Spleen (tissue), 11 donors: ENCODE measurements at regions not wholly inside any gene's neighbourhood (a gene's known extent, or its start where the extent isn't known, plus 50 kb on each side); places are given as distances from the start of the nearest gene placed in this dataset.

Experiments
- DNase-seq: peaks from one replicate; pipeline ENCODE4 v3.0.0-alpha.2; 2020
- H3K27ac ChIP-seq, 8 donors: fragments of 200-600 bp; sonication (generic) in 7 of 8; 1 replicate in 4 of 8; 2 replicates in 4 of 8; pipeline versions ENCODE4 v1.5.0 to v1.8.0; 2016 to 2021; ENCODE audit warnings: inconsistent platforms in 4 of 8, mild to moderate bottlenecking in 4 of 8, moderate library complexity in 1 of 8
- H3K27me3 ChIP-seq, 7 donors: fragments of 200-600 bp; sonication (generic) in 6 of 7; replicated peaks in 1 of 7; 1 replicate in 4 of 7; 2 replicates in 3 of 7; pipeline versions ENCODE4 v1.5.0 to v1.8.0; 2016 to 2021; ENCODE audit warnings: inconsistent platforms in 3 of 7, mild to moderate bottlenecking in 1 of 7
- H3K36me3 ChIP-seq, 6 donors: fragments of 200-600 bp; sonication (generic) in 5 of 6; 1 replicate in 4 of 6; 2 replicates in 2 of 6; pipeline versions ENCODE4 v1.5.0 to v1.8.0; 2016 to 2021; ENCODE audit warnings: inconsistent platforms in 2 of 6
- H3K4me1 ChIP-seq, 6 donors: fragments of 200-600 bp; sonication (generic) in 5 of 6; 1 replicate in 3 of 6; 2 replicates in 3 of 6; pipeline versions ENCODE4 v1.5.0 to v1.8.0; 2016 to 2021; ENCODE audit warnings: inconsistent platforms in 3 of 6
- H3K4me3 ChIP-seq, 8 donors: fragments of 200-600 bp; sonication (generic) in 7 of 8; 1 replicate in 4 of 8; 2 replicates in 4 of 8; pipeline versions ENCODE4 v1.5.0 to v1.8.0; 2016 to 2021; ENCODE audit warnings: inconsistent platforms in 4 of 8, mild to moderate bottlenecking in 4 of 8, moderate library complexity in 2 of 8
- H3K9me3 ChIP-seq, 8 donors: fragments of 200-600 bp; sonication (generic) in 7 of 8; 1 replicate in 4 of 8; 2 replicates in 4 of 8; pipeline versions ENCODE4 v1.5.0 to v1.8.0; 2016 to 2021; ENCODE audit warnings: inconsistent platforms in 4 of 8
- CTCF ChIP-seq, 11 experiments: fragments of 200-600 bp in 7 of 11; fragments of 450-650 bp in 4 of 11; sonication (generic) in 4 of 11; IDR thresholded peaks in 8 of 11; conservative IDR thresholded peaks in 3 of 11; 1 replicate in 7 of 11; 2 replicates in 4 of 11; pipeline versions ENCODE4 v1.4.0 to v1.8.0; 2016 to 2021; ENCODE audit warnings: antibody characterized with exemption in 11 of 11, inconsistent platforms in 4 of 11, mild to moderate bottlenecking in 1 of 11
- POLR2A ChIP-seq, 3 donors: fragments of 450-650 bp; IDR thresholded peaks; one replicate each; pipeline ENCODE4 v1.5.1; 2017; ENCODE audit warnings: antibody characterized with exemption in 3 of 3, mild to moderate bottlenecking in 1 of 3
- POLR2AphosphoS5 ChIP-seq, 3 donors: sonication (generic); formaldehyde crosslinking; IDR thresholded peaks; one replicate each; pipeline ENCODE4 v1.5.1; 2017; ENCODE audit warnings: antibody characterized with exemption in 3 of 3
- WGBS, 5 donors: extraction: QIAGEN DNeasy Blood & Tissue Kit in 3 of 5; methylation state at CpG; one replicate each; pipeline versions ENCODE4 v1.1.5 to v1.1.7; 2013 to 2018; 5-methylcytosine and 5-hydroxymethylcytosine counted together
- intact Hi-C: fragments of 100-400 bp; cut with DNase I; formaldehyde crosslinking; loops from one replicate; pipeline ENCODE4 v1.15.0; 2023; ENCODE audit warnings: low total_unique reads
- donor health status: healthy with polysubstance abuse.
- donor health status: DM: no; HTN: no; CAD: no; lungs with moderate emphysema.
- donor health status: DM: no; HTN: no; CAD: no.
- donor health status: Bipolar disorder and iron deficiency.
- donor health status: healthy.
- donor health status: DM: no; HTN: no; CAD: no.
- donor health status: DM: yes; HTN: yes; CAD: no.

DNA sequence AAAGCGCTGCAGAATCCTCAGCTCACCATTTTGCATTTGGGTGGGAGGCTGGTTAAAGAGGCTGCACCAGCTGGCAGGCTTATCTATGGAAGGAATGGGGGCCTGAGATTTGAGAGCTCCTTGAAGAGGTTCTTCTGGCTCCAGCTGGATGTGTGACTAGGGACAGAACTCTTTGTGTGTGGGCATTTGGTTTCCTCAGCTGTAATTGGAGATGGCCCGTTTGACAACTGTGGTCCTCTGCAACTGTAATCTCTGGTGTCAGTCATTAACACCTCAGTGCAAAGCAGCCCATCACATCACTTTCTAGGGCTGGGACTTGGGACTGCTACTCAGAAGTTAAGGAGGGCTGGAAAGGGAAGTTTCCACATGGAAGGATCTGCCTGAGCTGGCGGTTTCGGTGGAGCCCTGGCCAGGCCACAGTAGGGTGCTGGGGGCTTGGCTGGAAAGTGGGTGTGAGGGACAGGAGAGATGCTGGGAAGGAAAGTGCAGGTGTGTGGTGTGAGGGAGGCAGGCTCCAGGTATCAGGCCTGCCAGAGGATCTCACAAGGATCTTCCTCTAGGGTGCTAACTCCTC lies 193.8 kb downstream of the GADD45G start:
- no peak for DNase-seq
- intact Hi-C loops, result no loop called here
- 83 to 98% (median 91%) methylated on average over 4 of the region's 4 CpGs for WGBS, 5 donors

DNA sequence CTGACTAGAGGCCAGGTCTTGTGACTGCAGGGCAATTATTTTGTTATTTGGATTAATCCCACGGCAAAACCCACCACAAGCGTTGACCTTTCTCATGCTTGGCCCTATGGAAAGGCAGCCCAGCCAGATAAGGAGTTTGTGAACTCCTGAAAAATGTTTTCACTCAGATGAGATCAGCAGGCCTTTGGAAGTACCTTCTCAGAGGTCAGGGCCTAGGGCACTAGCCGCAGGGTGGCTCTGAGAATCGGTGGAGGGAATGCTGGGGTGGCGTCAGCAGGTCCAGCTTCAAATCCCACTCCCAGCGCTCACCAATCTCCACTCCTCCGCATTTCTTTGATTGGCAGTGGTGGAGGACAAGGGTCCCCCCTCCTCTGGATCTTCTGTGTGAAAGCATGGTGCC lies 194.4 kb downstream of the GADD45G start:
- TF ChIP-seq CTCF (IDR thresholded peaks at IDR 0.05 in 8 of 11, conservative IDR thresholded peaks at IDR 0.05 in 3 of 11) (no peak), POLR2A (IDR thresholded peaks at IDR 0.05) (no peak), POLR2AphosphoS5 (IDR thresholded peaks at IDR 0.05) (no peak)
- Histone ChIP-seq H3K36me3 (no peaks in the 10 kb centered on the region), H3K27ac (no peak overlapping the region), H3K4me1 (no peaks in the 10 kb centered on the region), H3K9me3 (no peaks in the 10 kb centered on the region), H3K27me3 (no peaks in the 10 kb centered on the region), H3K4me3 (no peak overlapping the region)
- intact Hi-C loops, result no loop called here
- DNase-seq, result no peak
- WGBS, 5 donors, result 83 to 96% (median 91%) methylated on average over 7 of the region's 7 CpGs

More for the DNA sequence above, 193.8 kb downstream of the GADD45G start:
- H3K4me3 ChIP-seq, result no peak overlapping the region
- no peaks in the 10 kb centered on the region for H3K4me1 ChIP-seq
- H3K36me3 ChIP-seq, result no peaks in the 10 kb centered on the region
- no peaks in the 10 kb centered on the region for H3K27me3 ChIP-seq
- H3K9me3 ChIP-seq, result no peaks in the 10 kb centered on the region
- no peak overlapping the region for H3K27ac ChIP-seq
- TF ChIP-seq CTCF (IDR thresholded peaks at IDR 0.05 in 8 of 11, conservative IDR thresholded peaks at IDR 0.05 in 3 of 11) (no peak), POLR2A (IDR thresholded peaks at IDR 0.05) (no peak), POLR2AphosphoS5 (IDR thresholded peaks at IDR 0.05) (no peak)

DNA sequence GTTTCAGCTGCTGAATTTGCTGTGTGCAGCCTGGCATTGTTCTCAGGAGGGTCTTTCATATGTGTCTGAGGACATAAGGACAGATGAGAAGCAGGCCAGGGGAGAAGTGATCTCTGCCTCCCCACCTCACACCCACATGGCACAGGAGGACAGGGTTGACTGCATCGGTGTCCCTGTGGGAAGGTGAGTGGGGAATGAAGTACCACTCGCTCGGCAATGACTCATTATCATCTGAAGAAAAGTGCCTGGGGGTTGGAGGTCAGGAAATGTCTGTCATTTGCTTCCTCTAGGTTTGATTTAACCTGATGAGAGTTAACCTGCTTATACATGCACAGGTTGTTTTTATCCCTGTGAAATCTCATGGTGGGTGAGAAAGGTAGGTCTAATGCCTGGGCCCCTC lies 195.0 kb downstream of the GADD45G start:
- H3K27ac ChIP-seq, result no peak overlapping the region
- no peaks in the 10 kb centered on the region for H3K36me3 ChIP-seq
- WGBS, 5 donors, result 36 to 64% (median 53%) methylated on average over 3 of the region's 3 CpGs
- no peaks in the 10 kb centered on the region for H3K27me3 ChIP-seq
- intact Hi-C loops, result loop anchor here (10.0 kb wide), 1 partner anchor 195 kb away; the partner anchor contains the start of gene GADD45G
- no peak overlapping the region for H3K4me3 ChIP-seq
- DNase-seq, result no peak
- no peaks in the 10 kb centered on the region for H3K4me1 ChIP-seq
- H3K9me3 ChIP-seq, result no peaks in the 10 kb centered on the region
- TF ChIP-seq POLR2A (IDR thresholded peaks at IDR 0.05) (no peak), POLR2AphosphoS5 (IDR thresholded peaks at IDR 0.05) (no peak), CTCF (IDR thresholded peaks at IDR 0.05 in 8 of 11, conservative IDR thresholded peaks at IDR 0.05 in 3 of 11) (no peak)

DNA sequence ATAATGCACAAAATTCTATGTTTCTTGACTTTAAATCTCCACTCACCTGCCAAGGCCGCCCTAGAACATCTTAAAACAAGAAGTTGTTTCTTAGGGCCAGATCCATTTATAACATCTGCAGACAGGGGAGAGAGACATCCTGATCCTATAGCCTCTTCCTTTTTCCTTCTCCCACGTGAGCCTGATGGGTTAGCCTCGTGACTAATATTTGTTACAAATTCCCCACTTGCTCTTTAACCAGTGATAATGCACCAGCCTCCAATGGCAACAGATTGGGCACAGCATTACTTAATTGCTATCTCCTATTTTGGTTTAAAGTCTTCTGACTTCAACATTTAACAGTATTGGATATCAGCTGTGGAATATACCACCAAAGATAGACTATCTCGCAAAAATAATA lies 196.5 kb downstream of the GADD45G start:
- H3K27ac ChIP-seq, result no peak overlapping the region
- 59 to 79% (median 69%) methylated on average over 4 of the region's 4 CpGs for WGBS, 5 donors
- no peaks in the 10 kb centered on the region for H3K27me3 ChIP-seq
- TF ChIP-seq CTCF (IDR thresholded peaks at IDR 0.05 in 8 of 11, conservative IDR thresholded peaks at IDR 0.05 in 3 of 11) (no peak), POLR2A (IDR thresholded peaks at IDR 0.05) (no peak), POLR2AphosphoS5 (IDR thresholded peaks at IDR 0.05) (no peak)
- intact Hi-C loops, result loop anchor here (10.0 kb wide), 1 partner anchor 197 kb away; the partner anchor contains the start of gene GADD45G
- H3K36me3 ChIP-seq, result no peaks in the 10 kb centered on the region
- H3K9me3 ChIP-seq, result no peaks in the 10 kb centered on the region
- DNase-seq, result no peak
- H3K4me1 ChIP-seq, result no peaks in the 10 kb centered on the region
- no peak overlapping the region for H3K4me3 ChIP-seq
